GM12878 (cell line): ENCODE measurements at regions not wholly inside any gene's neighbourhood (a gene's known extent, or its start where the extent isn't known, plus 50 kb on each side); places are given as distances from the start of the nearest gene placed in this dataset.

Source experiments
- ATAC-seq: fragments of 200-7000 bp; cut with Tn5 transposase; 3 replicates; pipeline ENCODE4 v1.9.1; 2020; ENCODE audit warnings: mild to moderate bottlenecking, moderate library complexity
- BruUV-seq: library from RNA; stranded (reverse); fragments of 400-500 nt; replicated peaks from 2 replicates; lab custom pipeline; 2021; lab: Mats Ljungman, UMichigan
- CTCF ChIA-PET: fragments of 300-600 bp; sonication (Branson Sonifier 250); formaldehyde crosslinking; extraction: SDS; loops from one replicate; lab custom pipeline; 2021; ENCODE audit warnings: inconsistent platforms; lab: Yijun Ruan, JAX
- POLR2A ChIA-PET: fragments of 350-600 bp; formaldehyde crosslinking; extraction: SDS; loops from one replicate; lab custom pipeline; 2021; ENCODE audit warnings: inconsistent platforms; lab: Charles Lee
- RAD21 ChIA-PET: fragments of 300-600 bp; sonication (Branson Sonifier 250); formaldehyde crosslinking; loops from one replicate; lab custom pipeline; 2023; ENCODE audit warnings: antibody characterized with exemption; ENCODE audit not compliant: unreplicated experiment; lab: Charles Lee
- SMC1A ChIA-PET: fragments of 300-600 bp; sonication (Branson Sonifier 250); formaldehyde crosslinking; loops from one replicate; lab custom pipeline; 2023; ENCODE audit not compliant: unreplicated experiment, uncharacterized antibody; lab: Charles Lee
- DNase-seq: peaks from one replicate; pipeline ENCODE4 v3.0.0-alpha.2; 2011; ENCODE audit warnings: low read depth, low spot score
- FAIRE-seq: peaks from 3 replicates; lab custom pipeline; 2011; peaks lifted over from hg19 to GRCh38; lab: Jason Lieb, UNC
- H2AFZ ChIP-seq: 2 replicates; pipeline ENCODE4 v1.6.0; 2011; ENCODE audit warnings: low read depth, low read length, control low read depth; ENCODE audit not compliant: control insufficient read depth
- H3K27ac ChIP-seq: 2 replicates; pipeline ENCODE4 v1.5.1; 2011; ENCODE audit warnings: control low read depth; ENCODE audit not compliant: control insufficient read depth, insufficient read depth
- H3K27me3 ChIP-seq, 2 experiments: replicated peaks in 1 of 2; 2 replicates each; pipeline versions ENCODE4 v1.6.0 to v1.6.1; 2011; ENCODE audit warnings: low read length in 1 of 2; ENCODE audit not compliant: control insufficient read depth in 2 of 2, insufficient read depth in 2 of 2
- H3K36me3 ChIP-seq, 2 experiments: 2 replicates each; pipeline ENCODE4 v1.5.1; 2011; ENCODE audit warnings: low read length in 1 of 2; ENCODE audit not compliant: control insufficient read depth in 2 of 2, insufficient read depth in 2 of 2
- H3K4me1 ChIP-seq: 2 replicates; pipeline ENCODE4 v1.6.1; 2011; ENCODE audit warnings: mild to moderate bottlenecking, low read length, moderate library complexity, mixed read lengths; ENCODE audit not compliant: control insufficient read depth, insufficient read depth
- H3K4me2 ChIP-seq: 2 replicates; pipeline ENCODE4 v1.6.0; 2011; ENCODE audit warnings: control low read depth; ENCODE audit not compliant: control insufficient read depth, insufficient read depth
- H3K4me3 ChIP-seq: fragments of 200-600 bp; sonication (generic); 2 replicates; pipeline ENCODE4 v1.5.1; 2016
- H3K79me2 ChIP-seq: 2 replicates; pipeline ENCODE4 v1.6.0; 2011; ENCODE audit warnings: low read length; ENCODE audit not compliant: control insufficient read depth, insufficient read depth
- H3K9ac ChIP-seq: 2 replicates; pipeline ENCODE4 v1.8.0; 2011; ENCODE audit warnings: low read length, control low read depth, mixed read lengths; ENCODE audit not compliant: control insufficient read depth, insufficient read depth
- H3K9me3 ChIP-seq: replicated peaks from 3 replicates; pipeline ENCODE4 v1.5.1; 2011; ENCODE audit warnings: mild to moderate bottlenecking, low read length; ENCODE audit not compliant: control insufficient read depth, insufficient read depth
- H4K20me1 ChIP-seq: 2 replicates; pipeline ENCODE4 v1.6.0; 2011; ENCODE audit not compliant: control insufficient read depth, insufficient read depth
- BCL3 ChIP-seq: IDR thresholded peaks from 2 replicates; pipeline ENCODE4 v1.6.1; 2011; ENCODE audit warnings: borderline replicate concordance, low read depth, mild to moderate bottlenecking, moderate library complexity, low read length; ENCODE audit not compliant: insufficient read depth, poor library complexity, severe bottlenecking
- CBFB ChIP-seq: IDR thresholded peaks from 2 replicates; pipeline ENCODE4 v1.6.1; 2016; ENCODE audit warnings: antibody characterized with exemption, low read depth
- CHD2 ChIP-seq: IDR thresholded peaks from 2 replicates; pipeline ENCODE4 v1.6.1; 2011; ENCODE audit warnings: low read depth, low read length, improper control_type of control experiment, borderline replicate concordance
- E4F1 ChIP-seq: fragments of 450-650 bp; IDR thresholded peaks from 2 replicates; pipeline ENCODE4 v1.6.1; 2018; ENCODE audit warnings: borderline replicate concordance, mild to moderate bottlenecking; ENCODE audit not compliant: partially characterized antibody
- MLLT1 ChIP-seq: fragments of 450-650 bp; IDR thresholded peaks from 2 replicates; pipeline ENCODE4 v1.6.1; 2016; ENCODE audit warnings: mild to moderate bottlenecking
- NR2C1 ChIP-seq: fragments of 450-650 bp; IDR thresholded peaks from 2 replicates; pipeline ENCODE4 v1.6.1; 2017; ENCODE audit warnings: antibody characterized with exemption, mild to moderate bottlenecking, moderate library complexity
- POLR2AphosphoS2 ChIP-seq: IDR thresholded peaks from 2 replicates; pipeline ENCODE4 v1.6.1; 2011; ENCODE audit warnings: low read depth, mild to moderate bottlenecking, low read length, improper control_type of control experiment, moderate library complexity
- SPI1 ChIP-seq: IDR thresholded peaks from 2 replicates; pipeline ENCODE4 v1.6.1; 2011; ENCODE audit warnings: low read depth, mild to moderate bottlenecking, low read length, moderate library complexity, borderline replicate concordance; ENCODE audit not compliant: insufficient read depth
- ZNF384 ChIP-seq: IDR thresholded peaks from 2 replicates; pipeline ENCODE4 v1.6.1; 2012; ENCODE audit warnings: low read depth, mild to moderate bottlenecking, low read length, improper control_type of control experiment, borderline replicate concordance
- WGBS: methylation state at CpG from one replicate; pipeline ENCODE4 v1.1.6; 2016; ENCODE audit warnings: low lambda C conversion rate; ENCODE audit not compliant: insufficient replicate concordance, insufficient coverage; ENCODE audit errors: missing lambda C conversion rate; 5-methylcytosine and 5-hydroxymethylcytosine counted together
- in situ Hi-C: fragments of 300-500 bp; cut with MboI; formaldehyde crosslinking; loops from 9 replicates; pipeline ENCODE4 v1.14.3; 2018; ENCODE audit warnings: mixed read lengths
- intact Hi-C: fragments of 100-400 bp; cut with micrococcal nuclease; formaldehyde crosslinking; loops from one replicate; pipeline ENCODE4 v1.14.2; 2022; ENCODE audit not compliant: unreplicated experiment

DNA sequence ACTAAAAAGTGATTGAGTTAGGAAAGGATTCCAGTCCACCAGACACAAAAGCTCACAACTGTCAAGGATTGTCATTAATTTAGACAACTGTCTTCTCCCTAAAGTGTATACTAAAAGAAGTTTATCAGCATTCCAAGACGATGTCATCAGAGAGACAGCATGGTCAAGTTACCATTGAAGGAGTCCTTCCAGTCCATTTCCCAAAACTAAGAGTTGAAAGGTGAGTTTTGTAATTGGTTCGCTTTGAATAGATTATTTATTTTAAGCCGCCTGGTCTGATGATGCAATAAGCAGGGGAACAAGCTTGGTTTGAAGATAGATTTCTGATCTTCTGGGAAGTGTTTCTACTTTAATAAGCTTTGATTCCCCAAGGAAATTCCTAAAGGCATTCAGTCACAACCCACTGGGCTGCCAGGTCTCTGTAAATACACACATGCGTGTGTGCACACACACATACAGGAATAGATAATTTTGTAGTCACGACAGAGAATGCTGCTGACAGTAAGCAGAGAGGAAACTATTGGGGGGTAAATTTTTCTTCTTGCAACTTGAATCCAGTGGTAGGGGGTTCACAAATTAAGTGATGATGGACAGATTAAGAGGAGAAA is 234.8 kb downstream of the PIK3R1 start:
- Histone ChIP-seq H3K27me3 (no peaks in the 10 kb centered on the region), H3K27ac (no peak overlapping the region), H3K79me2 (no peaks in the 10 kb centered on the region), H3K4me2 (no peak overlapping the region), H3K4me3 (no peak overlapping the region), H3K36me3 (no peaks in the 10 kb centered on the region), H2AFZ (no peak overlapping the region), H3K9ac (no peak overlapping the region), H4K20me1 (no peaks in the 10 kb centered on the region), H3K9me3 (no peaks in the 10 kb centered on the region; the same call in 2 of the 3 replicates), H3K4me1 (peaks cover 15% of the 10 kb centered on the region)
- ATAC-seq (no peak), FAIRE-seq (no peak), DNase-seq (no peak)
- ChIA-PET RAD21 (interaction anchor here (2.2 to 13.2 kb wide), 3 partner anchors 9 to 163 kb away, joined by 15 to 190 read pairs (median 86); no protein-coding TSS in a partner anchor), CTCF (interaction anchor here (0.8 to 11.3 kb wide), 3 partner anchors 11 to 163 kb away, joined by 6 to 97 read pairs (median 57); no protein-coding TSS in a partner anchor), SMC1A (interaction anchor here (0.5 to 13.1 kb wide), 9 partner anchors 8 to 261 kb away, joined by 3 to 266 read pairs (median 5); no protein-coding TSS in a partner anchor), POLR2A (interaction anchor here (2.4 kb wide), 1 partner anchor 163 kb away, joined by 8 read pairs; no protein-coding TSS in a partner anchor)
- intact Hi-C loops (no loop called here), in situ Hi-C loops (no loop called here)
- WGBS: 75% methylated on average over 5 of the region's 5 CpGs
- TF ChIP-seq CBFB (no peak), MLLT1 (no peak), CHD2 (no peak), E4F1 (no peak), ZNF384 (no peak), POLR2AphosphoS2 (no peak), NR2C1 (no peak), BCL3 (no peak), SPI1 (no peak)
- BruUV-seq: no TSS peak
